CD4-positive, alpha-beta T cell (primary cell): ENCODE measurements at regions not wholly inside any gene's neighbourhood (a gene's known extent, or its start where the extent isn't known, plus 50 kb on each side); places are given as distances from the start of the nearest gene placed in this dataset.

Experiments
- ATAC-seq: fragments of 200-7000 bp; cut with Tn5 transposase; one replicate; pipeline ENCODE4 v1.10.0; 2022; ENCODE audit warnings: mild to moderate bottlenecking; ENCODE audit not compliant: poor library complexity
- CTCF ChIA-PET: fragments of 350-600 bp; sonication (Branson Sonifier 250); formaldehyde crosslinking; loops from one replicate; lab custom pipeline; 2021; ENCODE audit warnings: antibody characterized with exemption, inconsistent platforms; lab: Charles Lee
- POLR2A ChIA-PET: fragments of 350-600 bp; sonication (Branson Sonifier 250); formaldehyde crosslinking; loops from one replicate; lab custom pipeline; 2021; ENCODE audit warnings: antibody characterized with exemption, inconsistent platforms; lab: Charles Lee
- DNase-seq, 14 experiments: peaks; one replicate each; pipeline ENCODE4 v3.0.0-alpha.2; 2013 to 2020; ENCODE audit warnings: mixed read lengths in 2 of 14
- H3K27ac ChIP-seq, 2 donors: one replicate each; pipeline versions ENCODE4 v1.5.1 to v1.7.0; 2013; ENCODE audit warnings: low read length in 2 of 2, low read depth in 1 of 2, mild to moderate bottlenecking in 1 of 2
- H3K27me3 ChIP-seq, 2 experiments: 1 replicate in 1 of 2; 2 replicates in 1 of 2; pipeline versions ENCODE4 v1.6.1 to v1.7.0; 2013; ENCODE audit warnings: low read length in 2 of 2, control low read depth in 1 of 2, mild to moderate bottlenecking in 1 of 2, moderate library complexity in 1 of 2; ENCODE audit not compliant: insufficient read depth in 2 of 2, control insufficient read depth in 1 of 2
- H3K36me3 ChIP-seq: one replicate; pipeline ENCODE4 v1.6.1; 2013; ENCODE audit warnings: low read length, control low read depth; ENCODE audit not compliant: insufficient read depth
- H3K4me1 ChIP-seq: one replicate; pipeline ENCODE4 v1.6.1; 2013; ENCODE audit warnings: low read length, control low read depth; ENCODE audit not compliant: insufficient read depth
- H3K4me3 ChIP-seq: one replicate; pipeline ENCODE4 v1.5.1; 2013; ENCODE audit warnings: mild to moderate bottlenecking, low read length, moderate library complexity
- H3K9me3 ChIP-seq, 2 experiments: 1 replicate in 1 of 2; 2 replicates in 1 of 2; pipeline versions ENCODE4 v1.6.1 to v1.7.0; 2013; ENCODE audit warnings: low read length in 2 of 2, mild to moderate bottlenecking in 2 of 2, control low read depth in 1 of 2, moderate library complexity in 1 of 2; ENCODE audit not compliant: control insufficient read depth in 1 of 2, insufficient read depth in 1 of 2
- H3K27ac Mint-ChIP-seq: one replicate; pipeline ENCODE4 v1.8.0; 2020; ENCODE audit warnings: mixed read lengths
- H3K27me3 Mint-ChIP-seq: one replicate; pipeline ENCODE4 v1.8.0; 2021; ENCODE audit warnings: mixed read lengths
- H3K36me3 Mint-ChIP-seq: one replicate; pipeline ENCODE4 v1.8.0; 2021; ENCODE audit warnings: low read depth, mixed read lengths
- H3K4me1 Mint-ChIP-seq: one replicate; pipeline ENCODE4 v1.8.0; 2021; ENCODE audit warnings: low read depth, mixed read lengths
- H3K4me3 Mint-ChIP-seq: one replicate; pipeline ENCODE4 v1.8.0; 2020; ENCODE audit warnings: mild to moderate bottlenecking, mixed read lengths
- H3K9me3 Mint-ChIP-seq: one replicate; pipeline ENCODE4 v1.8.0; 2020; ENCODE audit warnings: mixed read lengths
- CTCF ChIP-seq: fragments of 200-600 bp; IDR thresholded peaks from one replicate; pipeline ENCODE4 v1.8.0; 2022; ENCODE audit warnings: antibody characterized with exemption, mild to moderate bottlenecking
- intact Hi-C, 2 experiments: fragments of 100-400 bp; cut with DNase I in 1 of 2; cut with micrococcal nuclease in 1 of 2; formaldehyde crosslinking; loops; one replicate each; pipeline versions ENCODE4 v1.15.1 to v1.9.0; 2023 to 2025; cut with DNase I, micrococcal nuclease

DNA sequence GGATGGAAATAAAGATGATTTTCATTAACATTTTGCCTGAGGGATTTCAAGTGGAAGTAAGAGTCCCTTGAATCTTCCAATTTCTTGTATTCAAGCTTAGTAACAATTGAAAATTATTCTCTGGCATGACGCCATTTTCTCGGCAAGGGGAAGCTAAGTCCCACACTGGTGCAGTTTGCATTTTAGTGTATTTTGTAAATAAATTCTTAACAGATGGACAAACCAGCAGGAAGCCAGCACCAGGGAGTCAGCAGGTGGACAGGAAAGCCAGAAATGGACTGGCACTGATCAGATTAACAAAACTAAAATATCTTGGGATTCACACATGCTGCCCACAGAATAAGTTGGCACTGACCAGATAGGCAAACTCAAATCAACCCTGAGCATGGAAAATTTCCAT, 311.3 kb downstream of the LRRIQ3 start:
- Mint-ChIP-seq H3K36me3 (no peaks in the 10 kb centered on the region), H3K27me3 (no peaks in the 10 kb centered on the region), H3K4me3 (no peak overlapping the region), H3K27ac (no peak overlapping the region), H3K4me1 (no peaks in the 10 kb centered on the region), H3K9me3 (peaks cover 2% of the 10 kb centered on the region)
- H3K27me3 ChIP-seq, result no peaks in the 10 kb centered on the region
- peaks cover 0 to 3% of the 10 kb centered on the region in 2 experiments for H3K9me3 ChIP-seq
- ATAC-seq (no peak), DNase-seq (no peak)
- POLR2A ChIA-PET, result no interaction called here
- no peak overlapping the region for H3K4me3 ChIP-seq
- H3K4me1 ChIP-seq, result no peaks in the 10 kb centered on the region
- no peak overlapping the region for H3K27ac ChIP-seq
- no peak for TF ChIP-seq CTCF
- intact Hi-C loops, result no loop called here
- CTCF ChIA-PET, result no interaction called here
- no peaks in the 10 kb centered on the region for H3K36me3 ChIP-seq

GRCh38 chr1:73874806-73875205, 323.2 kb downstream of the LRRIQ3 start:
- H3K9me3 ChIP-seq, result no peaks in the 10 kb centered on the region
- POLR2A ChIA-PET, result no interaction called here
- no peak overlapping the region for H3K4me3 Mint-ChIP-seq
- no peaks in the 10 kb centered on the region for H3K27me3 Mint-ChIP-seq
- TF ChIP-seq CTCF, result no peak
- H3K4me3 ChIP-seq, result no peak overlapping the region
- no peak overlapping the region for H3K27ac Mint-ChIP-seq
- no peaks in the 10 kb centered on the region for H3K4me1 ChIP-seq
- peaks cover 4% of the 10 kb centered on the region for H3K9me3 Mint-ChIP-seq
- H3K36me3 ChIP-seq, result no peaks in the 10 kb centered on the region
- intact Hi-C loops, result no loop called here
- no peak for ATAC-seq
- H3K27me3 ChIP-seq, result no peaks in the 10 kb centered on the region
- H3K36me3 Mint-ChIP-seq, result no peaks in the 10 kb centered on the region
- no peak for DNase-seq
- H3K27ac ChIP-seq, result no peak overlapping the region
- no peaks in the 10 kb centered on the region for H3K4me1 Mint-ChIP-seq
- CTCF ChIA-PET, result no interaction called here

DNA sequence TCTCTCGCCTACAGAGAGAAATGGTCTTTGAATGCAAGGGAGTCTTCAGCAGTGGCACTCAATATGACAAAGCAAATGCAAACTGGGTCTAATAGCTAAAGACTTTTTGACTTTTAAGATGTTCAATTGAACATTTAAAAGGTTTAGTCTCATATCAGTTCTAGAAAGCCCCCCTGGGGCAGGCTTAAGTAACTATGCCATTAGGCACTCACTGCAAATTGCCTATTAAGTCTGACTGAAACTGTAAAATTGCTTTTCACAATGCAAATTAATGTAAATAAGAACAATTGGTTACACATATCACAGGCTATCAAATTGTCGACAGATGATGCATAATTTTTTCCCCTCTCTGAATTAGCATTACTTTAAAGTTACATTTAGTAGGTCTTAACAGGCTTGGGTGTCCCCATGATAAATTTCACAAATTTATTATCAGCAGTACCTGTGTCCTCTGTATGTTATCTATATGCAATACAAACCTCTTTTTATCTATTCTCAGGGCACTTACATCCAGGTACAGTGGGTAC, 329.1 kb downstream of the LRRIQ3 start:
- no peak overlapping the region for H3K4me3 Mint-ChIP-seq

More for the DNA sequence above, 329.1 kb downstream of the LRRIQ3 start:
- Histone ChIP-seq H3K4me3 (no peak overlapping the region), H3K36me3 (no peaks in the 10 kb centered on the region), H3K9me3 (no peaks in the 10 kb centered on the region), H3K4me1 (no peaks in the 10 kb centered on the region), H3K27me3 (no peaks in the 10 kb centered on the region), H3K27ac (no peak overlapping the region)
- CTCF ChIA-PET, result no interaction called here
- no peaks in the 10 kb centered on the region for H3K4me1 Mint-ChIP-seq
- no peaks in the 10 kb centered on the region for H3K9me3 Mint-ChIP-seq
- DNase-seq, result no peak
- no peak for ATAC-seq
- no peak for TF ChIP-seq CTCF
- H3K27ac Mint-ChIP-seq, result no peak overlapping the region
- H3K36me3 Mint-ChIP-seq, result no peaks in the 10 kb centered on the region
- intact Hi-C loops, result no loop called here
- H3K27me3 Mint-ChIP-seq, result no peaks in the 10 kb centered on the region
- POLR2A ChIA-PET, result interaction anchor here (1.3 kb wide), 1 partner anchor 14 kb away, joined by 5 read pairs; no protein-coding TSS in a partner anchor
